HepG2 (cell line): ENCODE measurements at regions not wholly inside any gene's neighbourhood (a gene's known extent, or its start where the extent isn't known, plus 50 kb on each side); places are given as distances from the start of the nearest gene placed in this dataset.

Source experiments
- ARHGAP35 ChIP-seq: sonication (generic); formaldehyde crosslinking; IDR thresholded peaks from 2 replicates; pipeline ENCODE4 v1.9.0; 2022; ENCODE audit warnings: mild to moderate bottlenecking, inconsistent platforms, moderate library complexity, missing genetic modification reagents, borderline replicate concordance
- BRD4 ChIP-seq: sonication (generic); formaldehyde crosslinking; IDR thresholded peaks from 2 replicates; pipeline ENCODE4 v1.4.0; 2020; ENCODE audit warnings: missing genetic modification reagents
- CREM ChIP-seq, 2 experiments: sonication (generic) in 1 of 2; formaldehyde crosslinking in 1 of 2; IDR thresholded peaks; 2 replicates each; pipeline versions ENCODE4 v1.4.0 to v1.6.1; 2016 to 2020; ENCODE audit warnings: antibody characterized with exemption in 1 of 2, mild to moderate bottlenecking in 1 of 2, missing genetic modification reagents in 1 of 2
- HNRNPL ChIP-seq: fragments of 200-400 bp; formaldehyde crosslinking; IDR thresholded peaks from 2 replicates; pipeline ENCODE4 v1.6.1; 2017; ENCODE audit warnings: mild to moderate bottlenecking, low read depth, low read length
- KDM1A ChIP-seq: IDR thresholded peaks from 2 replicates; pipeline ENCODE4 v1.6.1; 2016; ENCODE audit warnings: missing compliant biosample characterization
- KDM3A ChIP-seq: IDR thresholded peaks from 2 replicates; pipeline ENCODE4 v1.6.1; 2018; ENCODE audit warnings: low read depth, missing compliant biosample characterization
- POLR2AphosphoS5 ChIP-seq: IDR thresholded peaks from 2 replicates; pipeline ENCODE4 v1.6.1; 2012; ENCODE audit warnings: low read depth, low read length
- REXO4 ChIP-seq: sonication (generic); formaldehyde crosslinking; IDR thresholded peaks from 2 replicates; pipeline ENCODE4 v1.8.0; 2022; ENCODE audit warnings: missing genetic modification reagents, mild to moderate bottlenecking, borderline replicate concordance
- SCMH1 ChIP-seq: sonication (generic); formaldehyde crosslinking; IDR thresholded peaks from 2 replicates; pipeline ENCODE4 v1.9.0; 2021; ENCODE audit warnings: missing genetic modification reagents, mild to moderate bottlenecking, borderline replicate concordance
- TAF15 ChIP-seq: fragments of 200-400 bp; formaldehyde crosslinking; IDR thresholded peaks from one replicate; pipeline ENCODE4 v1.6.1; 2018; ENCODE audit warnings: mild to moderate bottlenecking, low read depth, low read length; ENCODE audit not compliant: poor library complexity, severe bottlenecking
- ZBTB7A ChIP-seq: sonication (generic); formaldehyde crosslinking; IDR thresholded peaks from 2 replicates; pipeline ENCODE4 v1.8.0; 2022; ENCODE audit warnings: mild to moderate bottlenecking, missing genetic modification reagents
- ZEB1 ChIP-seq: IDR thresholded peaks from 2 replicates; pipeline ENCODE4 v1.6.1; 2012; ENCODE audit warnings: mild to moderate bottlenecking, low read depth, inconsistent platforms; ENCODE audit not compliant: insufficient replicate concordance
- ZNF317 ChIP-seq: sonication (generic); formaldehyde crosslinking; IDR thresholded peaks from 2 replicates; pipeline ENCODE4 v1.5.0; 2020; ENCODE audit warnings: mild to moderate bottlenecking, missing genetic modification reagents
- ZNF34 ChIP-seq: sonication (generic); formaldehyde crosslinking; IDR thresholded peaks from 2 replicates; pipeline ENCODE4 v1.4.0; 2020; ENCODE audit warnings: mild to moderate bottlenecking, missing genetic modification reagents, borderline replicate concordance
- ZNF782 ChIP-seq: sonication (generic); formaldehyde crosslinking; IDR thresholded peaks from 2 replicates; pipeline ENCODE4 v1.4.0; 2020; ENCODE audit warnings: missing genetic modification reagents, mild to moderate bottlenecking, borderline replicate concordance
- ZNF839 ChIP-seq: sonication (generic); formaldehyde crosslinking; IDR thresholded peaks from 2 replicates; pipeline ENCODE4 v1.4.0; 2020; ENCODE audit warnings: missing genetic modification reagents, mild to moderate bottlenecking, borderline replicate concordance
- ZSCAN22 ChIP-seq: sonication (generic); formaldehyde crosslinking; IDR thresholded peaks from 2 replicates; pipeline ENCODE4 v1.4.0; 2020; ENCODE audit warnings: mild to moderate bottlenecking, missing genetic modification reagents
- ZSCAN9 ChIP-seq: IDR thresholded peaks from 2 replicates; pipeline ENCODE4 v1.6.1; 2016; ENCODE audit warnings: borderline replicate concordance
- TF ChIP-seq, protein P1 (sequence below): sonication (generic); formaldehyde crosslinking; conservative IDR thresholded peaks from 2 replicates; pipeline ENCODE4 v1.4.0; 2020; ENCODE audit warnings: mild to moderate bottlenecking, missing genetic modification reagents, moderate library complexity
- TF ChIP-seq, protein P2 (sequence below): sonication (generic); formaldehyde crosslinking; IDR thresholded peaks from 2 replicates; pipeline ENCODE4 v1.5.1; 2020; ENCODE audit warnings: missing genetic modification reagents, mild to moderate bottlenecking, borderline replicate concordance
- TF ChIP-seq, protein P3 (sequence below): sonication (generic); formaldehyde crosslinking; IDR thresholded peaks from 2 replicates; pipeline ENCODE4 v1.4.0; 2020; ENCODE audit warnings: low read depth, mild to moderate bottlenecking, missing genetic modification reagents

DNA sequence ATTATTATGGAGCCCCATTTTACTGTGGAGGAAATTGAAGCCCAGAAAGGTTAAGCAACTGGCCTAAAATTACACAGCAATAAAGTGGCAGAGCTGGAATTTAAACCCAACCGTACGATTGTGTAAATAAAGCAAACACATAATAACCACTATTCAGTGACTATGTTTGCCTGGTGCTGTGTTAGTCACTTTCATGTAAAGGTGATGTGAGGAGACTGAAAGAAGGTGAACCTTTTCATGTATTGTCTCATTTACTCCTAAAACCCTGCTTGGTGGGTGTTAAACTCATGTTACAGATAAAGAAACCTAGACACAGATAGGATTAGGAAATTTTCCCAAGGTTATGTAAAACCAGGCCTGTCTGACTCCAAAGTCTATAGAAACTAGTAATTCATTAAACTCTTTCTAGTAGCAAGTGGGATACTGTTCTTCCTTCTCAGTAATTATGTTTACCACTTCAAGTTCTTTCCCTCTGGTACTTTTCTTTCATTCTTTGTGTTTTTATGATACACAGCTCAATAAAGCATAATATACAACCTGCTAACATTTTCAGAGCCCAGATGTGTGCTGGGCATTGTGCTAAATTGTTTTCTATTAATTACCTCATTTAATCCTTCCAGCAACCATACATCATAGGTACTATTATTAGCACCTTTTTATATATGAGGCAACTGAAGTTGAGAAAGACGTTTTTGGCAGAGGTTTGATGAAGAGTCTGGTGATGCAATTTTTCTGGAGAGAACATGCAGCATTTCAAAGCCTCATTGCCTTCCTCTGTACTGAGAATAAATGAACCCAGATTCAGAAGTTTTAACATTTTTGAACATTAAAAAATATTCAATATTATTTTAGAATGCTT is 202.7 kb downstream of the SPRY1 start (continued):
- no peak for TF ChIP-seq ZBTB7A
- TF ChIP-seq ZNF839 (CRISPR knock-in tag), result no peak
- TF ChIP-seq, protein P1, sequence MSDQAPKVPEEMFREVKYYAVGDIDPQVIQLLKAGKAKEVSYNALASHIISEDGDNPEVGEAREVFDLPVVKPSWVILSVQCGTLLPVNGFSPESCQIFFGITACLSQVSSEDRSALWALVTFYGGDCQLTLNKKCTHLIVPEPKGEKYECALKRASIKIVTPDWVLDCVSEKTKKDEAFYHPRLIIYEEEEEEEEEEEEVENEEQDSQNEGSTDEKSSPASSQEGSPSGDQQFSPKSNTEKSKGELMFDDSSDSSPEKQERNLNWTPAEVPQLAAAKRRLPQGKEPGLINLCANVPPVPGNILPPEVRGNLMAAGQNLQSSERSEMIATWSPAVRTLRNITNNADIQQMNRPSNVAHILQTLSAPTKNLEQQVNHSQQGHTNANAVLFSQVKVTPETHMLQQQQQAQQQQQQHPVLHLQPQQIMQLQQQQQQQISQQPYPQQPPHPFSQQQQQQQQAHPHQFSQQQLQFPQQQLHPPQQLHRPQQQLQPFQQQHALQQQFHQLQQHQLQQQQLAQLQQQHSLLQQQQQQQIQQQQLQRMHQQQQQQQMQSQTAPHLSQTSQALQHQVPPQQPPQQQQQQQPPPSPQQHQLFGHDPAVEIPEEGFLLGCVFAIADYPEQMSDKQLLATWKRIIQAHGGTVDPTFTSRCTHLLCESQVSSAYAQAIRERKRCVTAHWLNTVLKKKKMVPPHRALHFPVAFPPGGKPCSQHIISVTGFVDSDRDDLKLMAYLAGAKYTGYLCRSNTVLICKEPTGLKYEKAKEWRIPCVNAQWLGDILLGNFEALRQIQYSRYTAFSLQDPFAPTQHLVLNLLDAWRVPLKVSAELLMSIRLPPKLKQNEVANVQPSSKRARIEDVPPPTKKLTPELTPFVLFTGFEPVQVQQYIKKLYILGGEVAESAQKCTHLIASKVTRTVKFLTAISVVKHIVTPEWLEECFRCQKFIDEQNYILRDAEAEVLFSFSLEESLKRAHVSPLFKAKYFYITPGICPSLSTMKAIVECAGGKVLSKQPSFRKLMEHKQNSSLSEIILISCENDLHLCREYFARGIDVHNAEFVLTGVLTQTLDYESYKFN (CRISPR knock-in tag), result peak; percentile 70
- TF ChIP-seq, protein P2, sequence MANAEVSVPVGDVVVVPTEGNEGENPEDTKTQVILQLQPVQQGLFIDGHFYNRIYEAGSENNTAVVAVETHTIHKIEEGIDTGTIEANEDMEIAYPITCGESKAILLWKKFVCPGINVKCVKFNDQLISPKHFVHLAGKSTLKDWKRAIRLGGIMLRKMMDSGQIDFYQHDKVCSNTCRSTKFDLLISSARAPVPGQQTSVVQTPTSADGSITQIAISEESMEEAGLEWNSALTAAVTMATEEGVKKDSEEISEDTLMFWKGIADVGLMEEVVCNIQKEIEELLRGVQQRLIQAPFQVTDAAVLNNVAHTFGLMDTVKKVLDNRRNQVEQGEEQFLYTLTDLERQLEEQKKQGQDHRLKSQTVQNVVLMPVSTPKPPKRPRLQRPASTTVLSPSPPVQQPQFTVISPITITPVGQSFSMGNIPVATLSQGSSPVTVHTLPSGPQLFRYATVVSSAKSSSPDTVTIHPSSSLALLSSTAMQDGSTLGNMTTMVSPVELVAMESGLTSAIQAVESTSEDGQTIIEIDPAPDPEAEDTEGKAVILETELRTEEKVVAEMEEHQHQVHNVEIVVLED, result no peak
- no peak for TF ChIP-seq ZNF34 (CRISPR knock-in tag)
- TF ChIP-seq ZNF782, result no peak
- TF ChIP-seq TAF15, result no peak
- no peak for TF ChIP-seq ZSCAN22 (CRISPR knock-in tag)
- TF ChIP-seq POLR2AphosphoS5, result no peak
- no peak for TF ChIP-seq ARHGAP35
- TF ChIP-seq REXO4 (CRISPR knock-in tag), result no peak
- TF ChIP-seq ZSCAN9 (CRISPR knock-in tag), result no peak; the same call in 1 of the 2 replicates
- TF ChIP-seq HNRNPL, result no peak
- no peak for TF ChIP-seq BRD4 (CRISPR knock-in tag)
- peak; percentile 64 for TF ChIP-seq ZEB1
- no peak for TF ChIP-seq KDM1A (CRISPR knock-in tag)
- TF ChIP-seq ZNF317 (CRISPR knock-in tag), result no peak
- TF ChIP-seq SCMH1, result no peak
- no peak; the same call in 1 of the 2 replicates for TF ChIP-seq KDM3A (CRISPR knock-in tag)
- TF ChIP-seq, protein P3, sequence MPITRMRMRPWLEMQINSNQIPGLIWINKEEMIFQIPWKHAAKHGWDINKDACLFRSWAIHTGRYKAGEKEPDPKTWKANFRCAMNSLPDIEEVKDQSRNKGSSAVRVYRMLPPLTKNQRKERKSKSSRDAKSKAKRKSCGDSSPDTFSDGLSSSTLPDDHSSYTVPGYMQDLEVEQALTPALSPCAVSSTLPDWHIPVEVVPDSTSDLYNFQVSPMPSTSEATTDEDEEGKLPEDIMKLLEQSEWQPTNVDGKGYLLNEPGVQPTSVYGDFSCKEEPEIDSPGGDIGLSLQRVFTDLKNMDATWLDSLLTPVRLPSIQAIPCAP (CRISPR knock-in tag), result no peak
- TF ChIP-seq CREM (IDR thresholded peaks at IDR 0.05), result peak; percentile 89
- no peak for TF ChIP-seq CREM (CRISPR knock-in tag; IDR thresholded peaks at IDR 0.05)
